GM18502 (cell line): ENCODE measurements at regions not wholly inside any gene's neighbourhood (a gene's known extent, or its start where the extent isn't known, plus 50 kb on each side); places are given as distances from the start of the nearest gene placed in this dataset.
A peak's percentile ranks its signal among the peaks of the same experiment; 100 is the strongest.
"Not testable (repeated sequence)": the region's sequence is repeated elsewhere in the genome, so short reads cannot be mapped to it uniquely, and the experiment has no call there.

ENCODE experiments used
- ATAC-seq: cut with Tn5 transposase; IDR thresholded peaks from one replicate; pipeline ENCODE4 v1.9.1; 2021; ENCODE audit warnings: mild to moderate bottlenecking; ENCODE audit not compliant: unreplicated experiment, poor library complexity

DNA sequence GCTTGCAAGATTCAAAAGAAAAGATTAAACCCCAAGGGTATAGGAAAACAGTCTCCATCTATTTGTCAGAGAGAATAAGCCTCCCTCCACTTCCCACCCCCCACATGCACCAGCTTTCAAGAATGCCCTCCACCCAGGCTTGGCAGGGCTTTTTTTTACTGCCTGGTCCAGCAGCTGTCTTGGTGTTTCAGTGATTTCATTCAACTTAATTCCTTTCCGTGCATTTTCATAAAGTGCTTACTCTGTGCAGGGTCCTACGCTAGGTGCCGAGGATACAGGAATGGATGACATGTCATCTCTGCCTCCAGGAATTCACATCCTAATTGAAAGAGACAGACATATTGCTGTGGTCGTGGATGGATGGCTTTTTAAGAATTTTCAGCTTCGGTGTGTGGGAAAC is 117.9 kb downstream of the LRATD1 start:
- no peak for ATAC-seq

DNA sequence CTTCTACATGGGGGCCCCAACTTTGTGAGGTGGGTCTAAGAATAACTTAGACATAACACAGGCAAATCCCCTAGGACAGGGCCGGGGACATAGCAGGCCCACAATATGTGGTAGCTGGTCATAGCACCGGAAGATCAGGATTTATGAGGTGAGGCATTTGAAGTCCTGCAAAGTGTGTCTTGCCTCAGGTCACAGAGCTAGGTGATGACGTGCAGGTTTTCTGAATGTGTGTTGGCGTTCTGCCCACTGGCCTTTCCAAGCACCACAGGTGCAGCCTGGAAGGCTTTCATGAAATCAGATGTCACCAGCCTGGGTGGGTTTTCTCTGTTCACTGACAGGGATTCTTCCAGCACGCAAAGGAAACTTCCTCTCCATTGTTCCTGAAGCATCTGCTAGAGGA is 119.1 kb downstream of the LRATD1 start:
- ATAC-seq = no peak

DNA sequence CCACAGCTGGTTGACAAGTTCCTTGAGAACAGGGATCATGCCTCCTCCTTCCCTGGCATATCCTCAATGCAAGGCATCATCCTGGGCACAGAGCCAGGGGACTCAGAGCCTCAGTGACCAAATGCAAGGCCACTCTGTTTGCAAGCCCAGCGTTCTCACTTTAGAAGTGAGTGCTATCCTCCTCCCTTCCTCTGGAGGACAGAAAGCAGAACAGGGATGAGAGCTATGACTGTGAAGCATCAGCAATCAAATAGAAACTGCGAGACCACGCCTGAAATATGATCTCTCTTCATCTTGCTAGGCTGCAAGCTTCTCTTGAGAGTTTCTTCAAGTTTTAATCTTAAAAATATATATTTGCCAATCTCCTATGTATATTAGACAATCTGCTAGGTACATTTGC is 119.8 kb downstream of the LRATD1 start:
- ATAC-seq = peak; percentile 45

GRCh38 chr2:14756122-14756541 is 123.6 kb downstream of the LRATD1 start:
- ATAC-seq = no peak

DNA sequence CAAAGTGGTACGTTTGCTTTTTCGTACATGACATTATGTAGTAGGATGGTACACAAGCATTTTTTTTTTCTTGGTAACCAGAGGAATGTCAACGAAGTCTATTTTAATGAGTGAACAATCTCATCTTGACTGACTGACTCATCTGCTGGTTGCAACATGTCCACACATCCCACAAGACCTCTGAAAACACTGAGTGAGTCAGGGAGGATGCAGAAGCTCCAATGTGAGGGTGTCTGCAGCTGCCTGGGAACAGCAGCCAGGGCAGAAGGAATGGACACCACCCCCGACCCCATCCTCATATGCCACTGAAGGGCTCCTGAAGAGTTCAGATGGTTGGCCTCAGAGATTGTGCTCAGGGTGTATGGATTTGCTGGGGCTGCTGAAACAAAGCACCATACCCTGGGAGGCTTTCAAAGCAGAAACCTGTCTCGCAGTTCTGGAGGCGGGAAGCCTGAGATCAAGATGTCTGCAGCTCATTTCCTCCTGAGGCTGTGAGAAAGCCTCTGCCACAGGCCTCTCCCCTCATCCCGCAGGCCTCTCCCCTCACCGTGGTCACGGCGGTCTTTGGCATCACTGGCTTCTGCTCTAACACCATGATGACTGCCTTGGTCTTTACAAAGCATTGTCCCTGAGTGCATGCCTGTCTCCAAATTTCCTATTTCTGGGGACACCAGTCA is 124.6 kb downstream of the LRATD1 start:
- no peak for ATAC-seq

- no peak for ATAC-seq
These were observed 126.6 kb downstream of the LRATD1 start for GRCh38 chr2:14759082-14759481.

GRCh38 chr2:14760169-14760568 is 127.7 kb downstream of the LRATD1 start:
- ATAC-seq = no peak

- ATAC-seq = no peak
These were observed 128.6 kb downstream of the LRATD1 start for GRCh38 chr2:14761118-14761517.

- ATAC-seq = no peak
These were observed 141.2 kb downstream of the LRATD1 start for GRCh38 chr2:14773696-14774095.

DNA sequence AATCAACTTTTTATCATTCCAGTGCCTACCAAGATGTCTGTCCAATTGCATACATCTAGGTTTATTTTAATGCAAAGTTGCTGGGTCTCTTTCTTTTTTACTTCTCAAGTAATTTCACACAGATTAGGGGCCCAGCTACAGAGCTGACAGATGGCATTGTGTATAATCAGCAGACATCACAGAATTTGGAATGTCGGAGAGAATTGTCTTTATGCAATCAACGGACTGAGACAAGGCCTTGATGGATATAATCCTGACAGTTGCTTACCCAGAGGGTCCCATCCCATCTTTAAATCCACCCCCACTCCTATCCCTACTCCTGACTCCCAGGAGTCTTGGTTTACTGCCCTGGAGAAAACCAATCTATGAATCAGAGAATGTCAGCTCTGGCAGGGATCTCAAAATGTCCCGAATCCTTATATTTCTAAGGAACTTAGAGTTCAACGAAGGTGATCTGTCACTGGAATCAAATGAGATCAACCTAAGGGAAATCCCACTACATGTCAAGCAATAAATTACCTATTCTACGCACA is 142.0 kb downstream of the LRATD1 start:
- no peak for ATAC-seq

- ATAC-seq = no peak
These were observed 143.7 kb downstream of the LRATD1 start for GRCh38 chr2:14776216-14776615.

- ATAC-seq = no peak
These were observed 145.5 kb downstream of the LRATD1 start for GRCh38 chr2:14778015-14778414.

DNA sequence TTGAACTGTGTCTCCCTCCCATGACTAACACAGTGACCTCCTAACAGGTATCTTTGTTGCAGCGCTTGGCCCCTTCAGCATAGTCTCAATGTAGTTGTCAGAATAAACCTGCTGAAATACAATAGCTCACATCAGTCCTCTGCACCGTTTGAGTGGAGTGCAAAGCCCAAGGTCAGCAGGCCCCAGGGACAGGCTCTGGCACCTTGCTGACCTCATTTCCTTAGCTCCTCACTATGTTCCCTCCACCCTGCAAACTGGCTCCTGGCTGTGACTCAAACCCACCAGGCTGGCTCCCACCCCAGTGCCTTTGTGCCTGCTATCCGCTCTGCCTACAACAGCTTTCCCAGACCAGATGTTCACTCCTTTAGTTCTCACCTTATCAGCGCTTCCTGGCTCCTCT is 146.7 kb downstream of the LRATD1 start:
- no peak for ATAC-seq

- no peak for ATAC-seq
These were observed 148.6 kb downstream of the LRATD1 start for GRCh38 chr2:14781142-14781541.

DNA sequence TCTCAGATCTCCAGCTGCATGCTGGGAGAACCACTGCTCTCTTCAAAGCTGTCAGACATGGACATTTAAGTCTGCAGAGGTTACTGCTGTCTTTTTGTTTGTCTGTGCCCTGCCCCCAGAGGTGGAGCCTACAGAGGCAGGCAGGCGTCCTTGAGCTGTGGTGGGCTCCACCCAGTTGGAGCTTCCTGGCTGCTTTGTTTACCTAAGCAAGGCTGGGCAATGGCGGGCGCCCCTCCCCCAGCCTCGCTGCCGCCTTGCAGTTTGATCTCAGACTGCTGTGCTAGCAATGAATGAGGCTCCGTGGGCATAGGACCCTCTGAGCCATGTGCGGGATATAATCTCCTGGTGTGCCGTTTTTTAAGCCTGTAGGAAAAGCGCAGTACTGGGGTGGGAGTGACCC is 156.3 kb downstream of the LRATD1 start:
- ATAC-seq = not testable (repeated sequence)

GRCh38 chr2:14790041-14790640 is 157.6 kb downstream of the LRATD1 start:
- ATAC-seq = no peak

DNA sequence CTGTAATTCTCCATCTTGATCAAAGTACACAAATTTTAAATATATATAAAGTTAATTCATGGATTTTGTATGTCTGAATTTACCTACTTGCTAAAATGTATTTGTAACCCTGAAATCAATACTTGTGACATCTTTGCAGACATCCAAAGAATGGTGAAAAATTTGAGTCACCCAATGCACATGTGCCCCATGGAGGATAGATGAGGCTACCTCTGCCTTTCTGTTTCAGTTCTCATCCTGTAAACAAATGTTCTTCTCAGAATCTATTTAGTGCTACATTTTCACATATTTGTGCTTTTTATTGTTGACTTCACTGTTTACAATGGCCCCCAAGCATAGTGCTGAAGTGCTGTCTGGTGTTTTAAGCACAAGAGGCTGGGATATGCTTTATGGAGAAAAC is 171.5 kb downstream of the LRATD1 start:
- ATAC-seq = no peak

- ATAC-seq = no peak
These were observed 172.4 kb downstream of the LRATD1 start for GRCh38 chr2:14804902-14805301.

DNA sequence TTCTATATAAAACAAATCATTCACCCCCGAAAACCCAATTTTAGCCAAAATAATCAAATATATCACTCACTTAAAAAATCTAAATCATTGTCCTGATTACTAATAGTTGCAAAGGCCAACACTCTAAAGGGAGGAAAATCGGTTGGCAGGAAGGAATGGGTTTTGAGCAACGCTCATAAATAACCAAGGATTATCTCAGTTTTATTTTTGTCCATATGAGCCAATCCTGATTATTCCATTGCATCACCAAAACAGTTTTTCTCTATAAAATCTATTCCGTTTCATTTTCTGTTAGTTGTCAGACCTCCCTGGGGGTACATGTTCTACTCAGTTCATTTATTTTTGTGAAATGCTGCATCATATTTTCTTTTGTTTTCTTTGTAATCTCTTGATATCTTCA is 174.1 kb downstream of the LRATD1 start:
- ATAC-seq = no peak

GRCh38 chr2:14815201-14815600 is 182.7 kb downstream of the LRATD1 start:
- ATAC-seq = no peak

DNA sequence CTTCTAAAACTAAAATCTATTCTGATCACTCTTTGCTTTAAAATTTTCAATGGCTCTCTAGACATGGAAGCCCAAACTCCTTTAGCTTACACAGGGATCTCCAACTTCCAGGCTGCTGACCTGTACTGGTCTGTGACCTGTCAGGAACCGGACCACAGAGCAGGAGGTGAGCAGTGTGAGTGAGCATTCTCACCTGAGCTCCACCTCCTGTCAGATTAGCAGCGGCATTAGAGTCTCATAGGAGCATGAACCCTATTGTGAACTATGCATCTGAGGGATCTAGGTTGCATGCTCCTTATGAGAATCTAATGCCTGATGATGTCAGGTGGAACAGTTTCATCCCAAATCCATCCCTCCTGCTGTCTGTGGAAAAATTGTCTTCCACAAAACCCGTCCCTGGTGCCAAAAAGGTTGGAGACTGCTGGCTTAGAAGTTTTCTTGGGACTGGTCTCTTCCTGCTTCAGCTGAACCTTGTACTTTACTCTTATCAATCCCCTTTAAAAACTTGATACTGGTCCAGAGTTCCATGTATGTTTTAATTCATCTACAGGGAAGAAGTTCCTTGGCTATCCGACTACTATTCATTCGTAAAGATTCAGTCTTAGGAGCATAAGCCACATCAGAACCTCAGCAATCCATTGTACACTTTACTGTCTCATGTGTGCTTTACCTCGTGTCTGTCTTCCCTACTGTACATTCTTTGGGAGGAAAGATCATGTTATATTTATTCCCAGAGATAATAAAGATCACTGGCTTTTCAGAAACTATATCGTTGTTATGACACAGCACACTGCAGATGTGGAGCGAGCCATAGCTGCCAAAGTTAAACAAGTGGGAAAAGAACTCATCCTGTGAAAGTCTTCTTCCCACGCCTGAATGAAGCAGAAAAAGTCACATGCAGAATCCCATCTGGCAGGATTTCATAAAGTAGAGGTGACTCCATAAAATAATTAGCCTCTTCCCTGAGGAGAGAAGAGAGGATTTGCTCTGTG is 183.8 kb downstream of the LRATD1 start:
- ATAC-seq = no peak
